HG02852 (cell line): ENCODE measurements at regions not wholly inside any gene's neighbourhood (a gene's known extent, or its start where the extent isn't known, plus 50 kb on each side); places are given as distances from the start of the nearest gene placed in this dataset.

Experiments
- ATAC-seq: cut with Tn5 transposase; IDR thresholded peaks from one replicate; pipeline ENCODE4 v1.9.1; 2021; ENCODE audit warnings: mild to moderate bottlenecking, moderate library complexity; ENCODE audit not compliant: unreplicated experiment

GRCh38 chr1:214923278-214923915 is 159.1 kb upstream of the KCNK2 start:
- ATAC-seq = peak; percentile 53

DNA sequence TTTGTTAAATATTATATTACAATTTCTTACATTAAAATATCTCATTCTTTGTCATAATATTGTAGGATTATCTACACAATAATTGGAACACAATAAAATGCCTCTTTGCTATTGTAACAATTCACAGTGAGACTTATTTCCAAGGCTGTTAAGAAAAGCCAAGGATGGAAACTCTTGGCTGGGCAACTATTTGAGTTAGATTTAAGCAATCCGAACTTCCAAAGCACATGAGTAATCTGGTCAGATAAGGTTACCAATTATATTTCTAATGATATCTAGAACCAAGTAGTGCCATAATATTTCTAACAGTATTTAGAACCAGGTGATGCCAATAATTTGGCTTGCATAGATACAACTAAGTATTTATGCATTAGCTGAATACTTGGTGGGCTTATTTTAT is 154.7 kb upstream of the KCNK2 start:
- ATAC-seq = no peak

DNA sequence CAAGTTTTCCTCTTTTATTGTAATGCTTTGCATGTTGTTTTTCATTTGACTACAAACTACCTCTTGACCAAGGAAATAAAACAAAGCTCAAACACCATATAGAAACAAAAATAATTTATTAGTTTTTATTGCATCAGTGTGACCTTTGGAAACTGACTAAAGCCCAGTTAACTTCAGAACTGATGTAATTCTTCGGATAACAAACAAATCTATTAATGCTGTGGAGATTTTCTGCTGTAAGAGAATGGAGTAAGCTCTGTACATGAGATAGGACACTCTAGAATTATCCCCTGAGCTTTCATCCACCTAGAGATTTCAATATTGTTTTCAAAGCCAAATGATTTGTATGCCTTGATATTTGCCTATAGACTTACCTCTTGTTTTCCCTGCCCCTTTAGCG is 154.0 kb upstream of the KCNK2 start:
- no peak for ATAC-seq

DNA sequence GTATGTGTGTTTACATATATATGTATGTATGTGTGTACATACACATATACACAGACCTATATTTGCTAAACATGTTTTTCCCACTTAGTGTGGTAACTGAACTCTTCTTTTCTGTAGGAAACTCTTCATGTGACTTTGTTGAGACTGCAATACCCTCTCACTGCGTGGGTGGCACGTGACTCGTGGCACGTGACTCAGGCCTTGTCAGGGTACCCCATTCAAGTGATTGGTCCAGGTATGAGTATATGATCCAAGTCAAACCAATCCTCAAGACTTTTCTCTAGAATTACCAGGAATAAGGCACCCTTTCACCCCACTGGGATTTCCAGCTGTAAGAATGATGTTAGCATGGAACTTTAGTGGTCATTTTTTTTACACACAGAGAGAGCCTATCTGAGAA is 149.2 kb upstream of the KCNK2 start:
- no peak for ATAC-seq

GRCh38 chr1:214934045-214934444 is 148.5 kb upstream of the KCNK2 start:
- ATAC-seq = no peak

DNA sequence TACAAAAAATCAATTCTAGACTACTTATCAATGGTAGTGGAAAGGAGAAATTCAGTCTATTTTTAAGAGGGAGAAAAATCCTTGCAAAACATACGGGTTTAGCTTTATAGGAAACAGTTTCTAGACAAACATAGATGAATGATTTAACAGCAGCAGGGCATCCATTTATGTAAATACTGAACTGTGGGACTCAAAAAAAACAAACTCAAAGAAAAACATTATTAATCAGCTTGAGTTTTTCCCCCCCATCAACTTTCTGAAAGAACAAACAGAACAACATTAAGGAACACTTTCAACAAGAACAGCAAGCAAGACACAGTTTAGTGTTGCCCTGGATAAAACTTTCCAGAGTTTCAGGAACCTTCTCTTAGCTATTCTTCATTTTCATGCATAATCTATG is 147.3 kb upstream of the KCNK2 start:
- ATAC-seq = no peak

DNA sequence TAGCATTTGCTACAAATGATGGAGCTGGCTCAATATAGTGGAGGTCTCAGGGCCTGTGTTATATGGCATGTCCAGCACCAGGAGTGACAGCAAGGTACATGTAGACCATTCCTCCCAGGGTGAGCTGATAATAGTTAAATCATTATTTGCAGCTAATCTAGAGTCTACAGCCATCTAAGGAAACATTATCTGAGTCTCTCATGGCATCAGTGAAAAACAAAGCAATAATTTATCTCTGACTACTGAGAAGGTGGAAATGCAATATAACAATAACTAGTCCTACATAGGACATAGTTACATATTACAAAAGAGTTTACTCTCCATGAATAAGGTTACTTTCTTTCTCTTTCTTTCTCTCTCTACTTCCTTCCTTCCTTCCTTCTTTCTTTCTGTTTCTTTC is 143.4 kb upstream of the KCNK2 start:
- ATAC-seq = no peak

- no peak for ATAC-seq
Observed at GRCh38 chr1:214941061-214941460, 141.5 kb upstream of the KCNK2 start.

DNA sequence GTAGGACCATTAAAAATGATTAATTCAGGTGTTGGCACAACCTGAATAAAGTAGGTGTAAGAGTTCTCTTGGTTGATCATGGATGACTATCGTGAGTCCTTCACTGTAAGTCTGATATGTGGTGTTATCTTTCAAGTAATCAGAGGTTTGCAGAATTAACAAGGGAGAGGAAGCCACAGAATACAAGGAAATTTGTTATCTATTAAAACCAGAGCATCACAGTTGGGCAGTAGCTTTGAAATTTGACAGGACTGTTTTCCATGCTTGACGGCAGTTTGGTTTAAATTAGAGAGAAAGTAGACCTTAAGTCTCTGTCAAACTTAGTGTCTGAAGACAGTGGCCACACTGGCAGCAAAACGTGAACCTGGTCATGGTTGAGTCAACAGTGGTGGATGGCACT is 139.5 kb upstream of the KCNK2 start:
- ATAC-seq = no peak

GRCh38 chr1:214946615-214947014 is 135.9 kb upstream of the KCNK2 start:
- no peak for ATAC-seq

DNA sequence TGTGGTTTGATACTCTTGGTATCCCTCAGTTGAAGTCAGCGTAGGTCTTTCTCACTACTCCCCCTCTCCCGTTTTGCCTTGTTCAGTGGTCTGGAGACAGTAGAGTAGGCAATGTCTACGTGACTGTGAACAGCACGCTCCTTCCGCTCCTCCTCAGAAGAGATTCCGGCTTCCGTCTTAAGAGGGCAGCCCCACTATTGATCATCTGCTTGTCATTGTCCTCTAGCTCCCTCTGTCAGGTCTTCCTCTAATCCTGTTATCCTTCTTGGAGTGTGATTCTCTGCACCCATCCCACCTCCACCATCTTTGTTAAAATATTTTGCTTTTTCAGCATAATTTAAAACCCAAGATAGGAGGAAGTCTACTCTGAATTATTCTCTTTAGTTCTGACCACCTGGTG is 129.9 kb upstream of the KCNK2 start:
- ATAC-seq = no peak

GRCh38 chr1:214953901-214954616 is 128.5 kb upstream of the KCNK2 start:
- ATAC-seq = no peak

DNA sequence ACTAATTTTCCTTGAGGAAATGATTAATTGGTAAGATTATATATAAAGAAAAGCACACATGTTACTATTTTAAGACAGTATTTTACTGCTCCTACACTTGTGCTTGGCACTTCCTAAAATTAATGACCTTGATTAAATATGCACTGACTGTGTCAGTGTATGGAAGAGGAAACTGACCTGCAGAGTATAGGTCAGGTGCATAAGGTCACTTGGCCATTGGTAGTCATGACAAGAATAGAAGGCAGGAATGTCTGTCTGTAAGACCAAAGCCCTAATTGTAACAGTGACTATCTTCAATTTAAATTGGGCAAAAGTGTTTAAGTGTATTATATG is 128.0 kb upstream of the KCNK2 start:
- ATAC-seq = no peak

GRCh38 chr1:214957330-214958137 is 125.0 kb upstream of the KCNK2 start:
- no peak for ATAC-seq

DNA sequence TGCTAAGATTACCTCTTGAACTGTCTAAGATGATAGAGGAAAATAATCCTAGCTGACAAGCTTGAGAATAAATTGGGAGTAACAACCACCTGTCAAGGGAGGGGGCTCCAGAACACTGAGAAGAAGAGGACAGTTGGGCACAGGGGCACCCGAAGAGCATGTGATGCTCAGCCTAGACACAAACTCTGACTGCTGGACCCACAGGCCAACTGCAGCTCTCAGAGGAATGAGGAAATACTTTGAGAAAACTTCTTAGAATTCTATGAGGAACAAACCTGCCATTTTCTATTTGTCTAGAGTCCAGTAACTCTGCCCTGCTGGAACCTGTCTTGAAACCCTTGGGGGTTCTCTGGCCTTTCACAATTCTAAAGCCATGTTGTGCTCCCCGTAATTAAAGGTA is 124.1 kb upstream of the KCNK2 start:
- ATAC-seq = no peak

DNA sequence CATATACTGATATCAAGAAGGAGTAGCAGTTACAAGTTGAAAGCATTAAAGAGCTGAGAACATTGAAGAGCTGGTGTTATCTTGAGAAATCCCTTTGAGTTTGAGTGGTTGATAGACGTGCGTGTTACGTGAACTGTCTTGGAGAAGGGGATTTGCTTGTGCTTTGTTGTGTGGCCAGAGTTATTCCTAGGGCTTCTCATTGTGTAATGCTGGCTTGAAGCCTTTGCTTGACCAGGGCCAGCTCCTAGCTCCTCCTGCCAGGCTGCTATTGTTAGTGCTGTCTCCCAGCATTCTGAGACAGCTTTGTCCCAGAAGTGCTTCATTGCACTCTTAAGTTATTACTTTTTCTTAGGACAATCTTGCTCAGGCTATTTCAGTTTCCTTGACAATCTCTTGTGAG is 116.2 kb upstream of the KCNK2 start:
- no peak for ATAC-seq

GRCh38 chr1:214967865-214968575 is 114.5 kb upstream of the KCNK2 start:
- ATAC-seq = no peak

- no peak for ATAC-seq
Observed at GRCh38 chr1:214970016-214970415, 112.5 kb upstream of the KCNK2 start.

DNA sequence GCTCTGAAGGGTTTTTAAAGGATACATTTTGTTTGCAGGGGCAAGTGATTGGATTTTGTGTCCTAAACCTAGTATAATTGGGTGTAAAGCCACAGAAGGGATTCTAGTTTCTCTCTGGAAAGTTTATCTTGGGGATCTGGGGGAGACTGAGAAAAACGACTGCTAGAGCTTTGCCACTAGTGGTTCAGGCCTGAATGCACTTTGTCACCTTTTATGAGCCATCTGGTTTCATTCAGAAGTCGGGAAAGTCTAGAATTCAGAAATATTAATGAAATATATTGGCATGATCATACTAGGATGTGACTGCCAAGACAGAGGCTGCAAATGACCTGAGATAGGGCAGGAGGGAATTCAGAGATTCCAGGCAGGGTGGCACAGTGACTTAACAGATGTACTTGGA is 111.5 kb upstream of the KCNK2 start:
- no peak for ATAC-seq

DNA sequence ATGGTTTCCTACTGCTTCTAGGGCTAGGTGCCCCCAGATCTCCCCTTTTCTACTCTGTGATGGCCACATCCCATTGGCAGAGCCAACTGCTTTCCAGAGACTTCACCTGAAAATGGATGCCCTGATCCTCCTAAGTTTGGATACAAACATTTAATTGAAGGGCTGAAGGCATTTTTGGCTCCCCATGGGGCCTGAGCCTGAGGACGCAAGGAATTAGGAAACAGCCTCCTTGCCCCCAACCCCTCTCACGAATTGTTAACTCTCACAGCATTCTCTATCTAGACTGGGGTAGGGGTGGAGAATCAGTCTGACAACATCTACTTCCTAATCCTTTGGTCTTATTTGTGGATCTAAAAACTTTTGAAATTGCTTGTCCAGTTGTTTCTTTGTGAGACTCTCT is 108.5 kb upstream of the KCNK2 start:
- no peak for ATAC-seq

DNA sequence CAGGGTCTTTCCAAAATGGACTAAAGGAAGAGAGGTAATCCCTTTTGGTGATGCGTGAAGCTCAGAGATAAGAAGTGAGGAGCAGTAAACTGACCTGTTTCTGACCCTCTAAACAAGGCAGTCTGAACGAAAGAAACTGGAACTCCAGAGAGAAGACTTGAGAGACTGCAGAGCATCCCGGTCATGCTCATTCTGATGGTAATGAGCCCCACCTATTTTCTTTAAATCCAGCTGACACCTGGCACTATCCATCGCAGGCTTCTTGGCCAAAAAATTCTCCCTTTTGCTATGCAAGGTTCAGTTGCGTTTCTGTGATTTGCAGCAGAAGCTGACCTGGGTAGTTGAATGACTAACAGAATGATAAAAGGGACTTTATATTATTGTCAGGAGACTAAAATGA is 105.9 kb upstream of the KCNK2 start:
- no peak for ATAC-seq

GRCh38 chr1:214977110-214977509 is 105.4 kb upstream of the KCNK2 start:
- ATAC-seq = no peak
